Upper lobe of left lung (tissue), 4 donors: ENCODE measurements at regions not wholly inside any gene's neighbourhood (a gene's known extent, or its start where the extent isn't known, plus 50 kb on each side); places are given as distances from the start of the nearest gene placed in this dataset.

Source experiments
- CTCF ChIP-seq, 6 experiments: fragments of 450-650 bp in 4 of 6; fragments of 200-600 bp in 2 of 6; sonication (generic) in 2 of 6; IDR thresholded peaks; one replicate each; pipeline ENCODE4 v1.5.1; 2016 to 2019; ENCODE audit warnings: antibody characterized with exemption in 6 of 6
- POLR2AphosphoS5 ChIP-seq, 2 donors: sonication (generic); formaldehyde crosslinking; IDR thresholded peaks; one replicate each; pipeline ENCODE4 v1.5.1; 2017; ENCODE audit warnings: antibody characterized with exemption in 2 of 2

GRCh38 chr22:49351761-49352227 lies 475.9 kb downstream of the BRD1 start:
- TF ChIP-seq CTCF (IDR thresholded peaks at IDR 0.05) (no peak), POLR2AphosphoS5 (IDR thresholded peaks at IDR 0.05) (no peak)
